ENCODE measurements at regions not wholly inside any gene's neighbourhood (a gene's known extent, or its start where the extent isn't known, plus 50 kb on each side); places are given as distances from the start of the nearest gene placed in this dataset.

GRCh38 chr3:80355144-80355543 lies 587.3 kb upstream of the ROBO1 start:
- Histone ChIP-seq H3K4me1 (no peaks in the 10 kb centered on the region), H3K9me3 (no peaks in the 10 kb centered on the region), H3K27me3 (no peaks in the 10 kb centered on the region), H3K4me3 (no peak overlapping the region), H3K36me3 (no peaks in the 10 kb centered on the region), H3K27ac (no peak overlapping the region)
- WGBS, 2 donors (ENCODE audit: low coverage in 1 of 2): 75 to 76% methylated on average over 5 of the region's 5 CpGs
- no peak for ATAC-seq
- TF ChIP-seq CTCF (IDR thresholded peaks at IDR 0.05): no peak
- no peak for TF ChIP-seq POLR2A (IDR thresholded peaks at IDR 0.05)
- no peak for TF ChIP-seq POLR2AphosphoS5 (IDR thresholded peaks at IDR 0.05)
- TF ChIP-seq EP300 (IDR thresholded peaks at IDR 0.05): no peak

- no peak for ATAC-seq
- no peak for TF ChIP-seq CTCF (IDR thresholded peaks at IDR 0.05)
- TF ChIP-seq POLR2AphosphoS5 (IDR thresholded peaks at IDR 0.05): no peak
- no peak for TF ChIP-seq EP300 (IDR thresholded peaks at IDR 0.05)
- TF ChIP-seq POLR2A (IDR thresholded peaks at IDR 0.05): no peak
- H3K4me1 ChIP-seq: no peaks in the 10 kb centered on the region
- H3K27me3 ChIP-seq: no peaks in the 10 kb centered on the region
- H3K27ac ChIP-seq: no peak overlapping the region
- no peak overlapping the region for H3K4me3 ChIP-seq
- WGBS, 2 donors (ENCODE audit: low coverage in 1 of 2): 67 to 86% methylated on average over 2 of the region's 2 CpGs
- no peaks in the 10 kb centered on the region for H3K36me3 ChIP-seq
- H3K9me3 ChIP-seq: no peaks in the 10 kb centered on the region
Observed at GRCh38 chr3:80351201-80351600, 583.4 kb upstream of the ROBO1 start.

DNA sequence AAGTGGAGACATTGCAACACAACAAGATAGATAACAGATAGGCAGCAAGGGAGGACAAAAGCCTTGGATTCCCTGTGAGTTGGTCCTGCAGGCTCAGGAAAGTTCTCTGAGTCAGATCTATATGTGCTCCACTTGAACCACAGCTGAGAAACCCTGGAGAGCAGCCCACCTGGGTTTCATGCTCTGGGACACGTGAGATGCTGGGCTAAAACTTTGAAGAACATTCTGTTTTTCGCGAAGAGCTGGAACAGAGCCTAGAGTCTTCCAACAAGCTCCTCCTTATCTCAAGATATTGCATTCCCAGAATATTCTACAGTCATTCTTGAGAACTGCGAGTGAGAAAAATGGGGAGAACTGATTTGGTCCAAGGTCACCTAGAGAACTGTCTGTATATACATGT lies 583.0 kb upstream of the ROBO1 start:
- Histone ChIP-seq H3K4me3 (no peak overlapping the region), H3K4me1 (no peaks in the 10 kb centered on the region), H3K9me3 (no peaks in the 10 kb centered on the region), H3K27ac (no peak overlapping the region), H3K36me3 (no peaks in the 10 kb centered on the region), H3K27me3 (no peaks in the 10 kb centered on the region)
- no peak for ATAC-seq
- 75 to 85% methylated on average over 4 of the region's 4 CpGs for WGBS, 2 donors (ENCODE audit: low coverage in 1 of 2)
- TF ChIP-seq POLR2AphosphoS5 (IDR thresholded peaks at IDR 0.05) (no peak), EP300 (IDR thresholded peaks at IDR 0.05) (no peak), CTCF (IDR thresholded peaks at IDR 0.05) (no peak)

- Histone ChIP-seq H3K27ac (no peak overlapping the region), H3K4me1 (no peaks in the 10 kb centered on the region), H3K9me3 (no peaks in the 10 kb centered on the region), H3K4me3 (no peak overlapping the region), H3K36me3 (no peaks in the 10 kb centered on the region), H3K27me3 (no peaks in the 10 kb centered on the region)
- no peak for ATAC-seq
- TF ChIP-seq EP300 (IDR thresholded peaks at IDR 0.05): no peak
- no peak for TF ChIP-seq POLR2AphosphoS5 (IDR thresholded peaks at IDR 0.05)
- no peak for TF ChIP-seq CTCF (IDR thresholded peaks at IDR 0.05)
- TF ChIP-seq POLR2A (IDR thresholded peaks at IDR 0.05): no peak
- WGBS, 2 donors (ENCODE audit: low coverage in 1 of 2): 92% methylated on average over 2 of the region's 4 CpGs; no CpG with 5 or more reads in 1 of the 2 donors
Observed at GRCh38 chr3:80338366-80338765, 570.6 kb upstream of the ROBO1 start.

DNA sequence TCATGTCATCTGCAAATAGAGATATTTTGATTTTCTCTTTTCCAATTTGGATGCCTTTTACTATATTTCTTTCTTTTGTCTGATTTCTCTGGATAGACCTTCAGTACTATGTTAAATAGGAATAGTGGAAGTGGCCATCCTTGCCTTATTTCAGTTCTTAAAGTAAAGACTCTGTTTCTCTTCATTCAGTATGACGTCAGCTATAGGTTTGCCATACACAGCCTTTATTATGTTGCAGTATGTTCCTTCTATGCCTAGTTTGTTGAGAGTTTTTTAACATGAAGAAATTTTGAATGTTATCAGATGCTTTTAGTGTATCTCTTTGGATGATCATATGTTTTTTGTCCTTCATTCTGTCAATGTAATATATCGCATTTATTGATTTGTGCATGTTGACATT lies 566.7 kb upstream of the ROBO1 start:
- no peak for ATAC-seq
- Histone ChIP-seq H3K4me3 (no peak overlapping the region), H3K36me3 (no peaks in the 10 kb centered on the region), H3K27ac (no peak overlapping the region), H3K9me3 (no peaks in the 10 kb centered on the region), H3K27me3 (no peaks in the 10 kb centered on the region), H3K4me1 (no peaks in the 10 kb centered on the region)
- 83 to 87% methylated on average over 2 of the region's 2 CpGs for WGBS, 2 donors (ENCODE audit: low coverage in 1 of 2)
- no peak for TF ChIP-seq EP300 (IDR thresholded peaks at IDR 0.05)
- no peak for TF ChIP-seq POLR2A (IDR thresholded peaks at IDR 0.05)
- no peak for TF ChIP-seq POLR2AphosphoS5 (IDR thresholded peaks at IDR 0.05)
- no peak for TF ChIP-seq CTCF (IDR thresholded peaks at IDR 0.05)

Data from gastroesophageal sphincter (tissue), 4 donors.